ENCODE measurements at regions not wholly inside any gene's neighbourhood (a gene's known extent, or its start where the extent isn't known, plus 50 kb on each side); places are given as distances from the start of the nearest gene placed in this dataset.

GRCh38 chr4:97197106-97197505 lies 946.2 kb downstream of the STPG2 start:
- Histone ChIP-seq H3K27ac (no peak overlapping the region), H3K27me3 (no peaks in the 10 kb centered on the region), H3K36me3 (no peaks in the 10 kb centered on the region), H3K9me3 (no peaks in the 10 kb centered on the region), H3K4me3 (replicated peaks in 1 of 3) (no peak overlapping the region), H3K4me1 (no peaks in the 10 kb centered on the region)
- DNase-seq, result no peak
- TF ChIP-seq POLR2A (IDR thresholded peaks at IDR 0.05) (no peak), CTCF (IDR thresholded peaks at IDR 0.05) (no peak)
- WGBS, 2 donors, result 82 to 87% methylated on average over 2 of the region's 2 CpGs
- intact Hi-C loops (cut with DNase I), result no loop called here

GRCh38 chr4:97208749-97209148 lies 934.5 kb downstream of the STPG2 start:
- 90 to 92% methylated on average over 1 of the region's 1 CpG for WGBS, 2 donors

GRCh38 chr4:97215409-97215941 lies 927.8 kb downstream of the STPG2 start:
- Histone ChIP-seq H3K27ac (no peak overlapping the region), H3K36me3 (no peaks in the 10 kb centered on the region), H3K9me3 (no peaks in the 10 kb centered on the region), H3K4me1 (no peaks in the 10 kb centered on the region), H3K27me3 (no peaks in the 10 kb centered on the region), H3K4me3 (replicated peaks in 1 of 3) (no peak overlapping the region)
- intact Hi-C loops (cut with DNase I), result no loop called here
- no peak for DNase-seq
- no peak for TF ChIP-seq POLR2A (IDR thresholded peaks at IDR 0.05)
- TF ChIP-seq CTCF (IDR thresholded peaks at IDR 0.05), result no peak
- 81 to 86% methylated on average over 5 of the region's 5 CpGs for WGBS, 2 donors

More at GRCh38 chr4:97208749-97209148, 934.5 kb downstream of the STPG2 start:
- Histone ChIP-seq H3K4me1 (no peaks in the 10 kb centered on the region), H3K9me3 (no peaks in the 10 kb centered on the region), H3K27me3 (no peaks in the 10 kb centered on the region), H3K27ac (no peak overlapping the region), H3K36me3 (no peaks in the 10 kb centered on the region), H3K4me3 (replicated peaks in 1 of 3) (no peak overlapping the region)
- no peak for DNase-seq
- intact Hi-C loops (cut with DNase I), result no loop called here
- TF ChIP-seq CTCF (IDR thresholded peaks at IDR 0.05), result no peak
- no peak for TF ChIP-seq POLR2A (IDR thresholded peaks at IDR 0.05)

- Histone ChIP-seq H3K27me3 (no peaks in the 10 kb centered on the region), H3K4me3 (replicated peaks in 1 of 3) (no peak overlapping the region), H3K27ac (no peak overlapping the region), H3K36me3 (no peaks in the 10 kb centered on the region), H3K4me1 (no peaks in the 10 kb centered on the region), H3K9me3 (no peaks in the 10 kb centered on the region)
- TF ChIP-seq POLR2A (IDR thresholded peaks at IDR 0.05), result no peak
- TF ChIP-seq CTCF (IDR thresholded peaks at IDR 0.05), result no peak
- DNase-seq, result no peak
- WGBS, 2 donors, result 83 to 85% methylated on average over 4 of the region's 4 CpGs
- intact Hi-C loops (cut with DNase I), result no loop called here
Measured at GRCh38 chr4:97216046-97216445, 927.2 kb downstream of the STPG2 start.

GRCh38 chr4:97235521-97235920 lies 907.8 kb downstream of the STPG2 start:
- TF ChIP-seq CTCF (IDR thresholded peaks at IDR 0.05) (no peak), POLR2A (IDR thresholded peaks at IDR 0.05) (no peak)
- Histone ChIP-seq H3K4me3 (replicated peaks in 1 of 3) (no peak overlapping the region), H3K9me3 (no peaks in the 10 kb centered on the region), H3K27ac (no peak overlapping the region), H3K4me1 (no peaks in the 10 kb centered on the region), H3K36me3 (no peaks in the 10 kb centered on the region), H3K27me3 (no peaks in the 10 kb centered on the region)
- 42 to 53% methylated on average over 3 of the region's 3 CpGs for WGBS, 2 donors
- intact Hi-C loops (cut with DNase I), result no loop called here
- DNase-seq, result no peak
